ENCODE measurements at regions not wholly inside any gene's neighbourhood (a gene's known extent, or its start where the extent isn't known, plus 50 kb on each side); places are given as distances from the start of the nearest gene placed in this dataset.

GRCh38 chr4:123804196-123804721, 407.7 kb downstream of the SPRY1 start:
- no peak for TF ChIP-seq CTCF (conservative IDR thresholded peaks at IDR 0.05)
- no peak overlapping the region for H3K27ac ChIP-seq

- no peak overlapping the region for H3K27ac ChIP-seq
Measured at GRCh38 chr4:123806056-123806455, 409.5 kb downstream of the SPRY1 start.

GRCh38 chr4:123807187-123807586, 410.6 kb downstream of the SPRY1 start:
- no peak for TF ChIP-seq CTCF (conservative IDR thresholded peaks at IDR 0.05)
- no peak overlapping the region for H3K27ac ChIP-seq

More at GRCh38 chr4:123806056-123806455, 409.5 kb downstream of the SPRY1 start:
- TF ChIP-seq CTCF (conservative IDR thresholded peaks at IDR 0.05) = no peak

GRCh38 chr4:123807866-123808265, 411.3 kb downstream of the SPRY1 start:
- TF ChIP-seq CTCF (conservative IDR thresholded peaks at IDR 0.05) = no peak
- H3K27ac ChIP-seq = no peak overlapping the region

- no peak for TF ChIP-seq CTCF (conservative IDR thresholded peaks at IDR 0.05)
- no peak overlapping the region for H3K27ac ChIP-seq
Measured at GRCh38 chr4:123809864-123810263, 413.3 kb downstream of the SPRY1 start.

- TF ChIP-seq CTCF (conservative IDR thresholded peaks at IDR 0.05) = no peak
- no peak overlapping the region for H3K27ac ChIP-seq
Measured at GRCh38 chr4:123812066-123812390, 415.4 kb downstream of the SPRY1 start.

- TF ChIP-seq CTCF (conservative IDR thresholded peaks at IDR 0.05) = no peak
Measured at GRCh38 chr4:123813901-123814300, 417.3 kb downstream of the SPRY1 start.

More at GRCh38 chr4:123813901-123814300, 417.3 kb downstream of the SPRY1 start:
- H3K27ac ChIP-seq = no peak overlapping the region
